ENCODE measurements at regions not wholly inside any gene's neighbourhood (a gene's known extent, or its start where the extent isn't known, plus 50 kb on each side); places are given as distances from the start of the nearest gene placed in this dataset.
A peak's percentile ranks its signal among the peaks of the same experiment; 100 is the strongest.
"Not testable (repeated sequence)": the region's sequence is repeated elsewhere in the genome, so short reads cannot be mapped to it uniquely, and the experiment has no call there.

DNA sequence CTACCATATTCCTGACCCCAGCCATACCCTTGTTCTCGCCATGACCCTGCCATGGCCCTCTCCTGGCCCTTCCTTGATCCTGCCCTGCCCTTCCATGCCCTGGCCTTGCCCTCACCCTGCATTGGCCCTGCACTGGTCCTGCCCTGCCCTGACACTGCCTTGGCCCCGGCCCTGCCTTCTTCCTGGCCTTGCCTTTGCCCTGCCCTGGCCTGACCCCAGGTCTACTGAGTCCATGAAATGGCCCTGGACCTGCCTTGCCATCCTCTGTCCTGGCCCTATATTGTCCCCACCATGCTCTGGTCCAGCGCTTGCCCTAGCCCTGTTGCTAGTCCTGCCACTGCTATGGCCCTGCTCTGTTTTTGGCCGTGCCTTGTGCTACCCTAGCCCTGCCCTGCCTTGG, 536.1 kb downstream of the FOXD4L6 start:
- ATAC-seq; intact Hi-C loops (cut with DNase I): not testable (repeated sequence)
- DNase-seq: peak; percentile 5

DNA sequence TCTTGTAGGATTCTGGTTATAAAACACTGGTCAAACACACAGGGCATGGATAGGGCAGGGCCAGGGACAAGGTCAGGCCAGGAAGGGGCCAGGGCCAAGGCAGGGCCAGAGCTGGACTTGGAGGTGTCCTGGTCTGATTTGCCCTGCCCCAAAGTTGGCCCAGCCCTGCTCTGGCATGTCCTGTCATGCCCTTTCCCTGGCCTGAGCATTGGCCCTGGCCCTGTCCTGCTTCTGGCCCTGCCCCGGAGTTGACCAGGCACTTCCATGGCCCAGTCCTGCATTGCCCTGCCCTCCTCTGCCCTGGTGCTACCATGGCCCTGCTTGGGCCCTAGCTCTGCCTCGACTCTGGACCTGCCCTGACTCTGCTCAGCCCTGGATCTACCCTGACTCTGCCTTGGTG, 536.6 kb downstream of the FOXD4L6 start:
- not testable (repeated sequence) for ATAC-seq
- peak; percentile 14 for DNase-seq

DNA sequence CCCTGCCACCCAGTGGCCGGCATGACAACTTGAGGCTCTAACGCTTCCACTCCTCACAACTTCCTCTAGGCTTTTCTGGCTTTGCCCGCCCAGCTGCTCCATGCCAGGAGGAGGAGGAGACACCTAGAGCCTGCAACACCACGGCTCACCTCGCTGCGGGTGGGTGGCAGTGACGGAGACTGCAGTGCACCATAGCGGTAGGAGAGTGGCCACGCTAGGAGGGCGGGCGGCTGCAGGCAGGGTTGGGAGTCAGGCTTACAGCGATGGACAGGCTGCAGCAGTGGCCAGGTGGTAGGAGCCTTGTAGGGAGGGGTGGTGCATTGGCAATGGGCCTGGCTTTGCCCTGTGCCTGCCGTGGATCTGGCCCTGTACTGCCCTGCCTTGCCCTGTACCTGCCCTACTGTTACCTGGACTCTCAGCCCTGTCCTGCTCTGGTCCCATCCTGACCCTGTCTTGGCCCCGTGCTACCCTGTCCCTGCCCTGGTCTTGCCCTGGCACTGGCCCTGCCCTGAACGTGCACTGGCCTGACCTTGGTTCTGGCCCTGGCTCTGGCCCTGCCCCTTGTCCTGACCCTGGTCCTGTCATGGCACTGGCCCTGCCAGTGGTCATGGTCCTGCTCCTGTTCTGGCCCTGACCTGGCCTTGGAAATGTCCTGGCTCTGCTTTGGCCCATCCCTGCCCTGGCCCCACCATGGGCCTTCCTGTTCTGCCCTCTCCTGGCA, 540.8 kb downstream of the FOXD4L6 start:
- DNase-seq; intact Hi-C loops (cut with DNase I): not testable (repeated sequence)

More for the DNA sequence above, 536.6 kb downstream of the FOXD4L6 start:
- intact Hi-C loops (cut with DNase I): not testable (repeated sequence)

DNA sequence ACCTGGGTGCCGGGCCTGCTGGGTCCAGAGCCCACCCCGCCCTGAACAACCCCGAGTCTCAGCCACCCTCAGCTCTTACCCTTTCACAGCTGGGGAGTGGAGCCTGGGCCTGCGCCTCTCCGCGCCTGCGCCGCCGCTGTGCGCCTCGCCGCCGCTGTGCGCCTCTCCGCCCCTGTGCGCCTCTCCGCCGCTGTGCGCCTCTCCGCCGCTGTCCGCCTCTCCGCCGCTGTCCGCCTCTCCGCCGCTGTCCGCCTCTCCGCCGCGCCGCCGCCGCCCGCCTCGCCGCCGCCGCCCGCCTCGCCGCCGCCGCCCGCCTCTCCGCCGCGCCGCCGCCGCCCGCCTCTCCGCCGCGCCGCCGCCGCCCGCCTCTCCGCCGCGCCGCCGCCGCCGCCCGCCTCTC, 544.4 kb downstream of the FOXD4L6 start:
- peak; percentile 24 for DNase-seq
- ATAC-seq; intact Hi-C loops (cut with DNase I): not testable (repeated sequence)

More for the DNA sequence above, 540.8 kb downstream of the FOXD4L6 start:
- ATAC-seq: not testable (repeated sequence)

DNA sequence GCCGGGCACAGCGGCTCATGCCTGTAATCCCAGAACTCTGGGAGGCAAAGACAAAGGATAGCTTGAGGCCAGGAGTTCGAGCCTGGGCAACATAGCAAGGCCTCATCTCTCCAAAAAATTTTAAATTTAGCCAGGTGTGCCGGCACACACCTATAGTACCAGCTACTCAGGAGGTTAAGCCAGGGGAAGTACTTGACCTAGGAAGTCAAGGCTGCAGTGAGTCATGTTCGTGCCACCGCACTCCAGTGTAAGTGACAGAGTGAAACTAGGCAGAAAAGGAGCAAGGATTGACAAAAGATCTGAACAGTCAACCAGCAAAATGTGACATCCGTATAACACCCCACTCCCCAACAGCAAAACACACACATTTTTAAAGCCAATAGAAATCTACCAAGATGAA, 545.3 kb downstream of the FOXD4L6 start:
- DNase-seq; intact Hi-C loops (cut with DNase I); ATAC-seq: not testable (repeated sequence)

DNA sequence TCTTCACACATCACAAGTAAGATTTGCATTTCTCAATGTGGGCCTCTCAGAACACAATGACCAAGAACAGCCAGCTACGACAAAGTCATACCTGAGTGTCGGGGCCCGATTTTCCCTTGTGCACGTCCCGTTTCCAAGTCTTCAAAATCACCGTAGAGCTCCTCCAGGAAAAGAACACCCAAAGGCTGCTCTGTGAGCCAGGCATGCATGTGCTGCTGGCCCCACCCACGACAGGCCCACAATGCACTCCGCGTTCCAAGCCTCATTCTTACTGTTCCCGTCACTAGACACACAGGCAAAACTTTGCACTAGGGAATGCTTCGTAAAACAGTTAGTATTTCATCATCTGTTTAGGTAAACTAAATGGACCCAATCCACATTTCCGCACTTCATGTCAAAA, 549.6 kb downstream of the FOXD4L6 start:
- DNase-seq: peak; percentile 11
- ATAC-seq; intact Hi-C loops (cut with DNase I): not testable (repeated sequence)
